IPS DF 6.9 (cell line): ENCODE measurements at regions not wholly inside any gene's neighbourhood (a gene's known extent, or its start where the extent isn't known, plus 50 kb on each side); places are given as distances from the start of the nearest gene placed in this dataset.

Source experiments
- DNase-seq: peaks from one replicate; pipeline ENCODE4 v3.0.0-alpha.2; 2013; ENCODE audit warnings: low read depth, low spot score
- H3K27ac ChIP-seq: one replicate; pipeline ENCODE4 v1.5.1; 2013; ENCODE audit warnings: low read length, control low read depth
- H3K27me3 ChIP-seq: 2 replicates; pipeline ENCODE4 v1.6.1; 2013; ENCODE audit warnings: mild to moderate bottlenecking, low read length; ENCODE audit not compliant: control insufficient read depth, insufficient read depth
- H3K36me3 ChIP-seq: 2 replicates; pipeline ENCODE4 v1.6.1; 2013; ENCODE audit warnings: low read length; ENCODE audit not compliant: control insufficient read depth, insufficient read depth
- H3K4me1 ChIP-seq: 2 replicates; pipeline ENCODE4 v1.6.1; 2013; ENCODE audit warnings: low read length; ENCODE audit not compliant: control insufficient read depth, insufficient read depth
- H3K4me3 ChIP-seq: 2 replicates; pipeline ENCODE4 v1.5.1; 2013; ENCODE audit warnings: mild to moderate bottlenecking, low read length
- H3K9me3 ChIP-seq: 2 replicates; pipeline ENCODE4 v1.6.1; 2013; ENCODE audit warnings: low read length, inconsistent platforms; ENCODE audit not compliant: control insufficient read depth, insufficient read depth
- WGBS: extraction: QIAGEN DNeasy Blood & Tissue Kit; methylation state at CpG from one replicate; pipeline ENCODE4 v1.1.7; 2013; ENCODE audit warnings: mixed read lengths, missing lambda C conversion rate; ENCODE audit not compliant: insufficient read length, insufficient coverage; 5-methylcytosine and 5-hydroxymethylcytosine counted together

DNA sequence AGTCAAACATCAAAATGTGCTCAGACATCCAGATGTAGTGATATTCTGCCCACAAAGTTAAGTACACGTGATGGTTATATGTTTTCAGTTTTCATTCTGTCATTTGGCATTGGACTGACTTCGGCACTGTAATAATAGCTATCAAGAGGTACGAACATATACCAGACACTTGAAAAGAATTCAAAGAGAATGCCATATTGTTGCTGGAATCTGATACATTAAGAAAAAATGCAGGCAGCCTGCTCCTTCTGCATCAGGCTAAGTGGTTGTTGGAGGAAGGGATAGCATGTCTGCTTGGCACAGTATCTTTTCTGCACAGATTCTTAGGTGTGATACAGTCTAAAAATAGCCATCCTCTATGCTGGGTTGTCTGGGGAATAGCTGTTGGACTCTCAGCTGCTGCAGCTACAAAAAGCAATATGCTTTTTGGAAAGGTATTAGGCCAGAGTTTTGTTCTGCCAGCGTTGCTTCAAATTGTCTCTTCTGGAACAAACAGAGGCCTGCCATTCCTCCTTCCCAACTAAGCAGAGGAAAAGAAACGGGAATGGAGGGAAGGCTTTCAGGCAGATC, 892.6 kb downstream of the TBC1D22A start:
- no peak overlapping the region for H3K27ac ChIP-seq
- no peaks in the 10 kb centered on the region for H3K36me3 ChIP-seq
- H3K4me1 ChIP-seq = no peaks in the 10 kb centered on the region
- H3K27me3 ChIP-seq = no peaks in the 10 kb centered on the region
- DNase-seq = no peak
- peaks cover 26% of the 10 kb centered on the region for H3K9me3 ChIP-seq
- no CpG with 5 or more reads among the region's 5 CpGs for WGBS
- H3K4me3 ChIP-seq = no peak overlapping the region

- no peaks in the 10 kb centered on the region for H3K36me3 ChIP-seq
- no peak for DNase-seq
- no peaks in the 10 kb centered on the region for H3K4me1 ChIP-seq
- H3K4me3 ChIP-seq = no peak overlapping the region
- no CpG with 5 or more reads among the region's 3 CpGs for WGBS
- peaks cover 27% of the 10 kb centered on the region for H3K9me3 ChIP-seq
- H3K27ac ChIP-seq = no peak overlapping the region
- H3K27me3 ChIP-seq = no peaks in the 10 kb centered on the region
These were observed 891.5 kb downstream of the TBC1D22A start for GRCh38 chr22:47653921-47654320.

GRCh38 chr22:47651216-47651987, 889.0 kb downstream of the TBC1D22A start:
- Histone ChIP-seq H3K4me1 (no peaks in the 10 kb centered on the region), H3K4me3 (no peak overlapping the region), H3K36me3 (no peaks in the 10 kb centered on the region), H3K27ac (no peak overlapping the region), H3K9me3 (peaks cover 23% of the 10 kb centered on the region), H3K27me3 (no peaks in the 10 kb centered on the region)
- 100% methylated on average over 1 of the region's 6 CpGs for WGBS
- no peak for DNase-seq

DNA sequence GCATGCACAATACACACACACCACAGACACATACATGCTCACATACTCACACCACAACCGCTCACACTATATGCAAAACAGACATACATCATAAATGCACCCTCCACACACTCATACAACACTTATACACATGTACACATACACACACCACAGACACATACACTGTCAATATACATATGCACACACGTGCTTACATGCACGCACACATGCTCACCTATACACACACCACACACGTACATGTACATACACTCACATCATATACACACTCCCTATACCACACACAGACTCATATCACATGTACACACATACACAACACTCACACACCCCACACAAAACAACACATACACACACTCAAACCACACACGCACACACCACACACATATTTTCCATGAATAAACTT, 885.3 kb downstream of the TBC1D22A start:
- Histone ChIP-seq H3K4me3 (no peak overlapping the region), H3K27me3 (no peaks in the 10 kb centered on the region), H3K4me1 (no peaks in the 10 kb centered on the region), H3K9me3 (peaks cover 19% of the 10 kb centered on the region), H3K36me3 (no peaks in the 10 kb centered on the region), H3K27ac (no peak overlapping the region)
- no peak for DNase-seq
- WGBS = 100% methylated on average over 3 of the region's 5 CpGs

DNA sequence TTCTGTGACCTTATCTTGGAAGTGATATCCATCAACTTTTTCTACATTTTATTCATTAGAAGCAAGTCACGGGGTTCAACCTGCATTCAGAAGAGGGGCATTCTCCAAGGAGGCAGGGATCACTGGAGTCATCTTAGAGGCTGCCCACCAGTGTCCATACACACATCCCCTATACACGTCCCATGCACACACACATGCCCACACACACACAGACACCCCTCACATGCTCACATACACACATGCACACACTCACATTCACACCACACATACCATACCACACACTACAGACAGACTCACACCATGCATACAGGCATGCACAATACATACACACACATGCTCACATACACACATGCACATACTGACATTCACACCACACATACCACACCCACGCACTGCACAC, 884.7 kb downstream of the TBC1D22A start:
- DNase-seq = no peak
- Histone ChIP-seq H3K4me1 (no peaks in the 10 kb centered on the region), H3K4me3 (no peak overlapping the region), H3K9me3 (peaks cover 19% of the 10 kb centered on the region), H3K36me3 (no peaks in the 10 kb centered on the region), H3K27ac (no peak overlapping the region), H3K27me3 (no peaks in the 10 kb centered on the region)
- WGBS = no CpG with 5 or more reads among the region's 3 CpGs

DNA sequence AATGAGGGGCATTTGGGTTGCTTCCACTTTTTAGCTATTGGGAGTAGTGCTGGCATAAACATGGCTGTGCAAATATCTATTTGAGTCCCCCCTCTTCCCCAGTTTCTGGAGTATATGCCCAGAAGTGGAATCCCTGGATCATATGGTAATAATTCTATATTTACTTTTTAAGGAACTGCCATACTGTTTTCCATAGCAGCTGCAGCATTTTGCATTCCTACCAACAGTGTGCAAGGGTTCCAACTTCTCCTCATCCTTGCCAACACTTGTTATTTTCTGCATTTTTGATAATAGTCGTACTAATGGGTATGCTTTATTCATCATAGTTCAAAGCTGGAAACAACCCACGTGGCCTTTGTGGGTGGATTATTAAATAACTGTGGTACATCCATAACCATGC, 883.5 kb downstream of the TBC1D22A start:
- no CpG with 5 or more reads among the region's 2 CpGs for WGBS
- H3K27ac ChIP-seq = no peak overlapping the region
- H3K36me3 ChIP-seq = no peaks in the 10 kb centered on the region
- H3K9me3 ChIP-seq = peaks cover 17% of the 10 kb centered on the region
- no peak for DNase-seq
- no peak overlapping the region for H3K4me3 ChIP-seq
- no peaks in the 10 kb centered on the region for H3K27me3 ChIP-seq
- H3K4me1 ChIP-seq = no peaks in the 10 kb centered on the region

- H3K27me3 ChIP-seq = no peaks in the 10 kb centered on the region
- no peak overlapping the region for H3K27ac ChIP-seq
- no peaks in the 10 kb centered on the region for H3K4me1 ChIP-seq
- H3K9me3 ChIP-seq = peaks cover 14% of the 10 kb centered on the region
- DNase-seq = no peak
- no CpG with 5 or more reads among the region's 4 CpGs for WGBS
- H3K4me3 ChIP-seq = no peak overlapping the region
- H3K36me3 ChIP-seq = no peaks in the 10 kb centered on the region
These were observed 883.0 kb downstream of the TBC1D22A start for GRCh38 chr22:47645450-47645914.

GRCh38 chr22:47634347-47634746, 871.9 kb downstream of the TBC1D22A start:
- WGBS = no CpG with 5 or more reads among the region's 7 CpGs

DNA sequence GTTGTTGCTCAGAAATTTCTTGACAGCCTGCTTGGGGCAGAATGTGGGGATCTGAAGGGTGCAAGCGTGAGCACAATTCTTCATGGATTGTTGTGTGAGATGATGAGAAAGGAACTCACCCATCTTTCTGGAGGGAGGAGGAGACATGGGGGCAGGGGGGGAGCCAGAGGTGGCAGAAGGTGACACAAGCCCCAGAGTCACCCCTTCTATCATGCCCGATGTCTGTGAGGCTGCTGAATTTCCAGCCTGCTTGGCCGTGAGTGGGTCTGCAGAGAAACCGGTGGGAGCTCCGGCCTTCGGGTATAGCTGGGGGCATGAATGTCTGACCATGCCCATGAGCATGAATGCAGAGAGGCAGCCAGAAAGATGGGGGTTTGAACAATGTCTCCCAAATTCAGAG, 870.7 kb downstream of the TBC1D22A start:
- no CpG with 5 or more reads among the region's 6 CpGs for WGBS
- no peak overlapping the region for H3K4me3 ChIP-seq
- no peak for DNase-seq

More at GRCh38 chr22:47634347-47634746, 871.9 kb downstream of the TBC1D22A start:
- H3K4me1 ChIP-seq = no peaks in the 10 kb centered on the region
- no peak overlapping the region for H3K27ac ChIP-seq
- no peaks in the 10 kb centered on the region for H3K27me3 ChIP-seq
- H3K9me3 ChIP-seq = peaks cover 19% of the 10 kb centered on the region
- H3K36me3 ChIP-seq = no peaks in the 10 kb centered on the region; the same call in 1 of the 2 replicates
- H3K4me3 ChIP-seq = no peak overlapping the region
- DNase-seq = no peak

GRCh38 chr22:47632701-47633100, 870.3 kb downstream of the TBC1D22A start:
- H3K4me3 ChIP-seq = no peak overlapping the region
- WGBS = no CpG with 5 or more reads among the region's 10 CpGs
- H3K4me1 ChIP-seq = no peaks in the 10 kb centered on the region
- H3K36me3 ChIP-seq = no peaks in the 10 kb centered on the region; the same call in 1 of the 2 replicates
- H3K9me3 ChIP-seq = peaks cover 29% of the 10 kb centered on the region
- H3K27ac ChIP-seq = no peak overlapping the region
- H3K27me3 ChIP-seq = no peaks in the 10 kb centered on the region
- no peak for DNase-seq

More for the DNA sequence above, 870.7 kb downstream of the TBC1D22A start:
- peaks cover 27% of the 10 kb centered on the region for H3K9me3 ChIP-seq
- no peaks in the 10 kb centered on the region; the same call in 1 of the 2 replicates for H3K36me3 ChIP-seq
- H3K27ac ChIP-seq = no peak overlapping the region
- H3K4me1 ChIP-seq = no peaks in the 10 kb centered on the region
- H3K27me3 ChIP-seq = no peaks in the 10 kb centered on the region
